OCI-LY3 (cell line): ENCODE measurements at regions not wholly inside any gene's neighbourhood (a gene's known extent, or its start where the extent isn't known, plus 50 kb on each side); places are given as distances from the start of the nearest gene placed in this dataset.

ENCODE experiments used
- H2AFZ ChIP-seq: fragments of 200-600, 300-600 bp; shearing (Covaris generic); 2 replicates; pipeline ENCODE4 v1.6.0; 2014; ENCODE audit warnings: antibody characterized with exemption, low read depth, low read length
- H3K27ac ChIP-seq: fragments of 200-600, 300-600 bp; sonication (generic); 2 replicates; pipeline ENCODE4 v1.5.1; 2014; ENCODE audit warnings: mild to moderate bottlenecking, low read length, moderate library complexity, mixed read lengths
- H3K27me3 ChIP-seq: fragments of 200-600, 300-600 bp; sonication (generic); 2 replicates; pipeline ENCODE4 v1.6.1; 2014; ENCODE audit warnings: low read depth, low read length, mixed read lengths
- H3K36me3 ChIP-seq: fragments of 200-600, 300-600 bp; sonication (generic); replicated peaks from 2 replicates; pipeline ENCODE3; 2014; ENCODE audit warnings: low read depth, low read length, mixed read lengths
- H3K4me1 ChIP-seq: fragments of 300-600, 200-600 bp; sonication (generic); 2 replicates; pipeline ENCODE4 v1.6.1; 2014; ENCODE audit warnings: low read length, mixed read lengths
- H3K4me2 ChIP-seq: fragments of 200-600, 300-600 bp; sonication (generic); 2 replicates; pipeline ENCODE4 v1.6.1; 2014; ENCODE audit warnings: low read length, mixed read lengths
- H3K4me3 ChIP-seq: fragments of 300-600, 200-600 bp; sonication (generic); 2 replicates; pipeline ENCODE4 v1.5.1; 2014; ENCODE audit warnings: antibody characterized with exemption, mild to moderate bottlenecking, low read length, moderate library complexity
- H3K79me2 ChIP-seq: fragments of 300-600, 200-600 bp; shearing (Covaris generic); 2 replicates; pipeline ENCODE4 v1.6.1; 2014; ENCODE audit warnings: mild to moderate bottlenecking, low read length, mixed read lengths
- H3K9ac ChIP-seq: fragments of 300-600, 200-600 bp; shearing (Covaris generic); 2 replicates; pipeline ENCODE4 v1.6.0; 2014; ENCODE audit warnings: mild to moderate bottlenecking, low read length, moderate library complexity
- H3K9me3 ChIP-seq: fragments of 200-600, 300-600 bp; shearing (Covaris generic); 2 replicates; pipeline ENCODE4 v1.6.1; 2014; ENCODE audit warnings: low read length, mixed read lengths; ENCODE audit not compliant: insufficient read depth
- H4K20me1 ChIP-seq: fragments of 200-600, 300-600 bp; sonication (generic); 2 replicates; pipeline ENCODE4 v1.6.1; 2016; ENCODE audit warnings: low read length, mixed read lengths; ENCODE audit not compliant: insufficient read depth
- EZH2phosphoT487 ChIP-seq: fragments of 200-600 bp; shearing (Covaris generic); IDR thresholded peaks from 2 replicates; pipeline ENCODE4 v1.6.1; 2018; ENCODE audit warnings: antibody characterized with exemption, mixed run types, low read depth
- TF ChIP-seq, protein P1 (sequence below): fragments of 200-600, 300-600 bp; sonication (generic); IDR thresholded peaks from 2 replicates; pipeline ENCODE4 v1.5.1; 2014; ENCODE audit warnings: antibody characterized with exemption, low read length, low read depth

DNA sequence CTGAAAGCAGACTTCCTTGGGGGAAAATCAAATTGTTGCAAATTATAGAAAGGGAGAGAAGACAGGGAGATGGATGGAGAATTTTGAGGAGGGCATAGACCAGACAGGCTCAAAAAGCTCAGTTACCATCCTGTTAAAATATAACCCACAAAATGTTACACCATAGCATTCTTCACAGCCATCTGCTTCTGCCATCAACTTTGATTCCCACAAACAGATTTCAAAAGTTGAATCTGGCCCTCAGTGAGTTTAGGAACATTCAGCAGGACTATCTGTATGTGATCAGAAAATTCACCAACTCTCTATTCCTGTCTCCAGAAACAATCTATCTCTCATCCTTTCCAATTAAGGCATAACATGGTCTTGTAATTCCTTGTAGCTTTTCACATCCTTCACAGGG lies 159.8 kb upstream of the CCDC68 start:
- H3K79me2 ChIP-seq: no peaks in the 10 kb centered on the region
- no peaks in the 10 kb centered on the region for H3K27me3 ChIP-seq
- H3K27ac ChIP-seq: no peak overlapping the region
- TF ChIP-seq, protein P1, sequence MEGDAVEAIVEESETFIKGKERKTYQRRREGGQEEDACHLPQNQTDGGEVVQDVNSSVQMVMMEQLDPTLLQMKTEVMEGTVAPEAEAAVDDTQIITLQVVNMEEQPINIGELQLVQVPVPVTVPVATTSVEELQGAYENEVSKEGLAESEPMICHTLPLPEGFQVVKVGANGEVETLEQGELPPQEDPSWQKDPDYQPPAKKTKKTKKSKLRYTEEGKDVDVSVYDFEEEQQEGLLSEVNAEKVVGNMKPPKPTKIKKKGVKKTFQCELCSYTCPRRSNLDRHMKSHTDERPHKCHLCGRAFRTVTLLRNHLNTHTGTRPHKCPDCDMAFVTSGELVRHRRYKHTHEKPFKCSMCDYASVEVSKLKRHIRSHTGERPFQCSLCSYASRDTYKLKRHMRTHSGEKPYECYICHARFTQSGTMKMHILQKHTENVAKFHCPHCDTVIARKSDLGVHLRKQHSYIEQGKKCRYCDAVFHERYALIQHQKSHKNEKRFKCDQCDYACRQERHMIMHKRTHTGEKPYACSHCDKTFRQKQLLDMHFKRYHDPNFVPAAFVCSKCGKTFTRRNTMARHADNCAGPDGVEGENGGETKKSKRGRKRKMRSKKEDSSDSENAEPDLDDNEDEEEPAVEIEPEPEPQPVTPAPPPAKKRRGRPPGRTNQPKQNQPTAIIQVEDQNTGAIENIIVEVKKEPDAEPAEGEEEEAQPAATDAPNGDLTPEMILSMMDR: no peak
- peaks cover 15% of the 10 kb centered on the region for H3K36me3 ChIP-seq
- no peak overlapping the region for H3K9ac ChIP-seq
- no peaks in the 10 kb centered on the region for H4K20me1 ChIP-seq
- H3K9me3 ChIP-seq: no peaks in the 10 kb centered on the region
- peaks cover 34% of the 10 kb centered on the region for H3K4me1 ChIP-seq
- no peak overlapping the region for H3K4me3 ChIP-seq
- peak overlapping the region; percentile 19; the same call in 1 of the 2 replicates for H2AFZ ChIP-seq
- H3K4me2 ChIP-seq: no peak overlapping the region

DNA sequence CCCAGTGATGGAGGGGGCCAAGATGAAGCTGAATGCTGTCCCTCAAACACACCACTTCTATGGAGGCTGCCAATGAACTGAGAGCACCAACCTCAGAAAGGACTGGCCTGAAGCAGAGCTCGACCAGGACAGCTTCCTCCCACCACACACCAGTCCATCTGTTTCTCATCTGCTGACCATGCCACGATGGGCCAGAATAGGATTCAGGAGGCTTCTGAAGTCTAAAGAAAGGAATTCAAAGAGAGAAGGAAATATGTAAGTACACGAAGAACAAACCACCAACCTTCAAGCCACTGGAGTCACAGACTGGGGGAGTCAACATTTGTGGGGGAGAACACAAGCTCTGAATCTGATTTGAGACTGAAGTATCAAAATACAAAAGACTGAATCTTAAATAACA lies 157.6 kb upstream of the CCDC68 start:
- Histone ChIP-seq H3K4me3 (no peak overlapping the region), H2AFZ (no peak overlapping the region), H3K27me3 (no peaks in the 10 kb centered on the region), H3K27ac (no peak overlapping the region), H3K79me2 (no peaks in the 10 kb centered on the region), H3K9ac (no peak overlapping the region), H3K36me3 (peaks cover 9% of the 10 kb centered on the region), H3K9me3 (no peaks in the 10 kb centered on the region), H3K4me2 (no peak overlapping the region), H4K20me1 (no peaks in the 10 kb centered on the region), H3K4me1 (peaks cover 14% of the 10 kb centered on the region)
- TF ChIP-seq, protein P1: no peak
- TF ChIP-seq EZH2phosphoT487: no peak

DNA sequence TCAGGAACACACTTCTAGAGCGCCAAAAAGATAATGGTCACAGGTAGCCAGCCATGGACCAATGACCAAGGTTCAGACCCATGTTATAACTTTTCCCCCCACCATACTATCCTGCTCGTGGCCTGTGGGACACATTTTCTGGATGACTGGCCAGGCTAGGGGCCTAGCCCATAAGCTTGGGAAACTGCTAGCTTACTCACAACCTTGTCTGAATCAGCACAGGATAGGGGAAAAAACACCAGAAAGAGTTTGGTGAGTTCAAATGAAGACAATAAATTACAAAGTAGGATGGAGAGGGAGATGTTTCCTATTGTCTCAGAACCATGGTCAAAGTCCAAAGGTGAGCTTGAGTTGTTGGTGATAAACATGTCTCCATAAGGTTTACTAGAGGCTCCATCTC lies 156.3 kb upstream of the CCDC68 start:
- TF ChIP-seq EZH2phosphoT487: no peak
- TF ChIP-seq, protein P1: no peak
- Histone ChIP-seq H3K27ac (no peak overlapping the region), H3K36me3 (no peaks in the 10 kb centered on the region), H2AFZ (no peak overlapping the region), H3K9me3 (no peaks in the 10 kb centered on the region), H3K4me2 (no peak overlapping the region), H3K27me3 (no peaks in the 10 kb centered on the region), H3K79me2 (no peaks in the 10 kb centered on the region), H3K4me3 (no peak overlapping the region), H4K20me1 (no peaks in the 10 kb centered on the region), H3K9ac (no peak overlapping the region), H3K4me1 (peaks cover 3% of the 10 kb centered on the region; the same call in 1 of the 2 replicates)

DNA sequence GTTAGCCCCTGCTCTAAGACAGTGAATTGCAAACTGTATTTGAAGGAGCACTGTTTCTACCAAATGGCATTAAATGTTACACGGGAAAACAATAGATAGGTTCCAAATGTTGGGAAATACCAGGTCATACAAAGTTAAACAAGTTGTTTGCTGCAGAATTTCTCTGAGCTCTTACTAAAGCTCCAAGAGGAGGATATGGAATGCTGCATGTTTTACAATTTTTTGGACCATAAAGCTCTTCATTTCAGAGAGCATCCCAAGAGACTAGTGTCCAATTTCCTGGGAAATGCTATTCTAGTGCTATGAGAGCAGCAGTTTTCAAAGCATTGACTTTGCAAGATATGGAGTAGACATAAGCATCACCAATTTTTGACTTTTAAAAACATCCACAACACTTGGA lies 155.6 kb upstream of the CCDC68 start:
- H3K9me3 ChIP-seq: no peaks in the 10 kb centered on the region
- TF ChIP-seq, protein P1: no peak
- no peak for TF ChIP-seq EZH2phosphoT487
- no peaks in the 10 kb centered on the region for H3K79me2 ChIP-seq
- no peaks in the 10 kb centered on the region for H3K36me3 ChIP-seq
- H3K4me1 ChIP-seq: peaks cover 3% of the 10 kb centered on the region; the same call in 1 of the 2 replicates
- H4K20me1 ChIP-seq: no peaks in the 10 kb centered on the region
- H3K4me3 ChIP-seq: no peak overlapping the region
- no peaks in the 10 kb centered on the region for H3K27me3 ChIP-seq
- H3K27ac ChIP-seq: no peak overlapping the region
- no peak overlapping the region for H3K9ac ChIP-seq
- no peak overlapping the region for H3K4me2 ChIP-seq
- H2AFZ ChIP-seq: no peak overlapping the region
